ENCODE measurements at regions not wholly inside any gene's neighbourhood (a gene's known extent, or its start where the extent isn't known, plus 50 kb on each side); places are given as distances from the start of the nearest gene placed in this dataset.

DNA sequence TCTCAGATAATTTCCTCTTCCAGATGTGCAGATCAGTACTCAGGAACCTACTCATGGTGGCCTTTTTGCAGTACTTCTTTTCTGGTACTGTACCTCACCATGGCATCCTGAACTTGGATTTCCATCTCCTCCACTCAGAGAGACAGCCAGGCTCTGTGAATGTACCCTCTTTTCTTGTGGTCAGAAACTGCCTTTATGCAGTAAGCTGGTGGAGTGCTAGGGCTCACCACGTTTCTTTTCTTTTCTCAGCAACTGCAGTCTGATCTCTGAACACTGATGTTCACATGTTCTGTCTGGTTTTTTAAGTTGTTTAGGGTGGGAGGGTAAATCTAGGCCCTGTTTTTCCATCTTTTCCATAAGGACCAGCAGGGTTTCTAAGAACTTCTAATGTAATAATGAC lies 99.8 kb upstream of the NRXN3 start:
- Histone ChIP-seq H3K36me3 (ENCODE audit: insufficient read depth, low read length) (no peaks in the 10 kb centered on the region), H3K4me1 (ENCODE audit: insufficient read depth, low read length, poor library complexity, severe bottlenecking) (no peaks in the 10 kb centered on the region), H3K9me3 (ENCODE audit: low read length) (no peaks in the 10 kb centered on the region), H3K9me2 (ENCODE audit: insufficient read depth, low read length) (no peaks in the 10 kb centered on the region), H4K20me1 (ENCODE audit: insufficient read depth, low read length) (no peaks in the 10 kb centered on the region), H3K4me3 (ENCODE audit: low read depth, low read length, poor library complexity, severe bottlenecking) (no peak overlapping the region), H3K27ac (ENCODE audit: low read depth, low read length, poor library complexity, severe bottlenecking) (no peak overlapping the region), H3K79me2 (ENCODE audit: insufficient read depth, low read depth, low read length) (no peaks in the 10 kb centered on the region), H3K4me2 (ENCODE audit: low read length) (no peak overlapping the region), H2AFZ (ENCODE audit: low read length) (no peak overlapping the region)
- no peak for TF ChIP-seq EZH2phosphoT487 (IDR thresholded peaks at IDR 0.05; ENCODE audit: borderline replicate concordance, low read depth, low read length)
- TF ChIP-seq, protein P1, sequence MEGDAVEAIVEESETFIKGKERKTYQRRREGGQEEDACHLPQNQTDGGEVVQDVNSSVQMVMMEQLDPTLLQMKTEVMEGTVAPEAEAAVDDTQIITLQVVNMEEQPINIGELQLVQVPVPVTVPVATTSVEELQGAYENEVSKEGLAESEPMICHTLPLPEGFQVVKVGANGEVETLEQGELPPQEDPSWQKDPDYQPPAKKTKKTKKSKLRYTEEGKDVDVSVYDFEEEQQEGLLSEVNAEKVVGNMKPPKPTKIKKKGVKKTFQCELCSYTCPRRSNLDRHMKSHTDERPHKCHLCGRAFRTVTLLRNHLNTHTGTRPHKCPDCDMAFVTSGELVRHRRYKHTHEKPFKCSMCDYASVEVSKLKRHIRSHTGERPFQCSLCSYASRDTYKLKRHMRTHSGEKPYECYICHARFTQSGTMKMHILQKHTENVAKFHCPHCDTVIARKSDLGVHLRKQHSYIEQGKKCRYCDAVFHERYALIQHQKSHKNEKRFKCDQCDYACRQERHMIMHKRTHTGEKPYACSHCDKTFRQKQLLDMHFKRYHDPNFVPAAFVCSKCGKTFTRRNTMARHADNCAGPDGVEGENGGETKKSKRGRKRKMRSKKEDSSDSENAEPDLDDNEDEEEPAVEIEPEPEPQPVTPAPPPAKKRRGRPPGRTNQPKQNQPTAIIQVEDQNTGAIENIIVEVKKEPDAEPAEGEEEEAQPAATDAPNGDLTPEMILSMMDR (conservative IDR thresholded peaks at IDR 0.05; ENCODE audit: low read length) = no peak
- POLR2A ChIA-PET = no interaction called here
- intact Hi-C loops (cut with micrococcal nuclease; ENCODE audit: unreplicated experiment) = no loop called here
- CTCF ChIA-PET (ENCODE audit: unreplicated experiment) = no interaction called here
- no TSS peak for BruUV-seq (replicated peaks)
- no peak for DNase-seq (ENCODE audit: low spot score)

DNA sequence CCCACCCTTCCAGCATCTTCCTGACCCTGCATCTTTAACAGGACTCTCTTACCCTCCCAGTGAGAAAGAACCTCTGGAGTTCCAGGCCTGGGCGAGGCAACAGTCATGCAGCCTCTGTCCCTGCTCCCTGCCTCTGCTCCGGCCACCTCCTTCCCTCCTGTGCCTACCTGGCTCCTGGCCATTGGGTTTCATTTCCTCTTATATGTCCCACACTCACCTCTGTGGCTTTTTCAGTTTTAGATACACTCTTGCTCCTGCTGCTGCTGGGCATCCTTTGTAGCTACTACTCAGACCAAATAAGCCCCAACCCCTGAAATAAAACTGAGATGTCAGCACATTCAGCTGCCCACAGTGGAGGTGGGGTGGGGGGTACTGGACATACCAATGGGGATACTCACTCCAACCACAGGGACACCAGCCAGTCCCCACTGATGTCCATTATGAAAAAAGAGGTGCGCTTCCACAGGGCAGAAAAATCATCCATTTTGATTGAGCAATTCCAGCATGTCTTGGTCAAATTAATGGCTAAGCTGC lies 99.1 kb upstream of the NRXN3 start:
- H3K9me3 ChIP-seq (ENCODE audit: low read length) = no peaks in the 10 kb centered on the region
- H3K4me2 ChIP-seq (ENCODE audit: low read length) = no peak overlapping the region
- H3K79me2 ChIP-seq (ENCODE audit: insufficient read depth, low read depth, low read length) = no peaks in the 10 kb centered on the region
- intact Hi-C loops (cut with micrococcal nuclease; ENCODE audit: unreplicated experiment) = no loop called here
- no peaks in the 10 kb centered on the region for H3K4me1 ChIP-seq (ENCODE audit: insufficient read depth, low read length, poor library complexity, severe bottlenecking)
- no peak overlapping the region for H3K27ac ChIP-seq (ENCODE audit: low read depth, low read length, poor library complexity, severe bottlenecking)
- no peaks in the 10 kb centered on the region for H3K9me2 ChIP-seq (ENCODE audit: insufficient read depth, low read length)
- DNase-seq (ENCODE audit: low spot score) = no peak
- no peaks in the 10 kb centered on the region for H4K20me1 ChIP-seq (ENCODE audit: insufficient read depth, low read length)
- POLR2A ChIA-PET = no interaction called here
- TF ChIP-seq EZH2phosphoT487 (IDR thresholded peaks at IDR 0.05; ENCODE audit: borderline replicate concordance, low read depth, low read length) = no peak
- TF ChIP-seq, protein P1 (conservative IDR thresholded peaks at IDR 0.05; ENCODE audit: low read length) = no peak
- H2AFZ ChIP-seq (ENCODE audit: low read length) = no peak overlapping the region
- BruUV-seq (replicated peaks) = no TSS peak
- no peak overlapping the region for H3K4me3 ChIP-seq (ENCODE audit: low read depth, low read length, poor library complexity, severe bottlenecking)
- CTCF ChIA-PET (ENCODE audit: unreplicated experiment) = no interaction called here
- H3K36me3 ChIP-seq (ENCODE audit: insufficient read depth, low read length) = no peaks in the 10 kb centered on the region

DNA sequence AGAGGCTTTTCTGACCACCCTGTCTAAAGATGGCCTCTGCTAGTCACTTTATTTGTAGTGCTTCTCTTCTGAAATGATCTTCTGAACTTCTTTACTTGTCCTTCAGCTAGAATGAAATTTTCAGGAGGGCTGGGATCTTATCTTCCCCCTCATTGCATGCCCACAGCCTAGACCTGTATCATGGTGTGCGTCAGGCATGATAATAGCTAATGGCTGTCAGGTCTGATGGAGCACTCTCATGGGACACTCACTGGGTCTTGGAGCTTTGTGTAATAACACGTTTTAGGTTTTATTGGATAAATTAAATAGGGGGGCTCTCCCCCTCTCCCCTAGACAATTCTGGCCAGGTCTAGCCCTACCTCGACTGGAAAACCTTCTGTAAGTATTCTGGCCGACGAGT lies 97.1 kb upstream of the NRXN3 start:
- H3K27ac ChIP-seq (ENCODE audit: low read depth, low read length, poor library complexity, severe bottlenecking) = no peak overlapping the region
- no TSS peak for BruUV-seq (replicated peaks)
- H3K79me2 ChIP-seq (ENCODE audit: insufficient read depth, low read depth, low read length) = no peaks in the 10 kb centered on the region
- no peak overlapping the region for H3K4me3 ChIP-seq (ENCODE audit: low read depth, low read length, poor library complexity, severe bottlenecking)
- H4K20me1 ChIP-seq (ENCODE audit: insufficient read depth, low read length) = no peaks in the 10 kb centered on the region
- POLR2A ChIA-PET = no interaction called here
- H3K9me2 ChIP-seq (ENCODE audit: insufficient read depth, low read length) = no peaks in the 10 kb centered on the region
- H3K4me1 ChIP-seq (ENCODE audit: insufficient read depth, low read length, poor library complexity, severe bottlenecking) = no peaks in the 10 kb centered on the region
- no peaks in the 10 kb centered on the region for H3K9me3 ChIP-seq (ENCODE audit: low read length)
- no peak for DNase-seq (ENCODE audit: low spot score)
- H3K36me3 ChIP-seq (ENCODE audit: insufficient read depth, low read length) = no peaks in the 10 kb centered on the region
- H3K4me2 ChIP-seq (ENCODE audit: low read length) = no peak overlapping the region
- intact Hi-C loops (cut with micrococcal nuclease; ENCODE audit: unreplicated experiment) = no loop called here
- CTCF ChIA-PET (ENCODE audit: unreplicated experiment) = no interaction called here
- no peak for TF ChIP-seq EZH2phosphoT487 (IDR thresholded peaks at IDR 0.05; ENCODE audit: borderline replicate concordance, low read depth, low read length)
- TF ChIP-seq, protein P1 (conservative IDR thresholded peaks at IDR 0.05; ENCODE audit: low read length) = no peak
- no peak overlapping the region for H2AFZ ChIP-seq (ENCODE audit: low read length)
